Smooth muscle cell (in vitro differentiated cells): ENCODE measurements at regions not wholly inside any gene's neighbourhood (a gene's known extent, or its start where the extent isn't known, plus 50 kb on each side); places are given as distances from the start of the nearest gene placed in this dataset.

Experiments
- DNase-seq: peaks from one replicate; lab custom pipeline; 2025; ENCODE audit not compliant: unreplicated experiment; lab: John Stamatoyannopoulos, UW
- H2AFZ ChIP-seq: fragments of 200-600 bp; sonication (generic); 2 replicates; pipeline ENCODE4 v1.6.0; 2016; ENCODE audit warnings: antibody characterized with exemption, low read depth, mild to moderate bottlenecking
- H3F3A ChIP-seq: fragments of 200-600 bp; sonication (generic); 2 replicates; pipeline ENCODE4 v1.6.0; 2017; ENCODE audit warnings: antibody characterized with exemption, low read depth
- H3K27ac ChIP-seq: fragments of 200-600 bp; sonication (generic); 2 replicates; pipeline ENCODE4 v1.5.1; 2016; ENCODE audit warnings: low read depth, mild to moderate bottlenecking
- H3K27me3 ChIP-seq: fragments of 200-600 bp; sonication (generic); 2 replicates; pipeline ENCODE4 v1.6.1; 2016; ENCODE audit warnings: low read depth, mild to moderate bottlenecking
- H3K36me3 ChIP-seq: fragments of 200-600 bp; sonication (generic); 2 replicates; pipeline ENCODE4 v1.5.1; 2016; ENCODE audit warnings: low read depth
- H3K4me1 ChIP-seq: fragments of 200-600 bp; sonication (generic); 2 replicates; pipeline ENCODE4 v1.5.1; 2016; ENCODE audit warnings: low read depth
- H3K4me2 ChIP-seq: fragments of 200-600 bp; sonication (generic); 2 replicates; pipeline ENCODE4 v1.6.0; 2016; ENCODE audit warnings: mild to moderate bottlenecking
- H3K4me3 ChIP-seq: fragments of 200-600 bp; sonication (generic); 2 replicates; pipeline ENCODE4 v1.5.1; 2016; ENCODE audit warnings: mild to moderate bottlenecking
- H3K79me2 ChIP-seq: fragments of 200-600 bp; sonication (generic); 2 replicates; pipeline ENCODE4 v1.6.0; 2016; ENCODE audit warnings: low read depth, mild to moderate bottlenecking
- H3K9ac ChIP-seq: fragments of 200-600 bp; sonication (generic); 2 replicates; pipeline ENCODE4 v1.6.0; 2016; ENCODE audit warnings: low read depth
- H3K9me3 ChIP-seq: fragments of 200-600 bp; sonication (generic); replicated peaks from 2 replicates; pipeline ENCODE4 v1.5.1; 2016; ENCODE audit warnings: low read depth
- H4K20me1 ChIP-seq: fragments of 200-600 bp; sonication (generic); 2 replicates; pipeline ENCODE4 v1.6.0; 2016; ENCODE audit warnings: low read depth
- CTCF ChIP-seq: fragments of 200-600 bp; sonication (generic); IDR thresholded peaks from 2 replicates; pipeline ENCODE4 v1.5.1; 2017; ENCODE audit warnings: borderline replicate concordance, mild to moderate bottlenecking, antibody characterized with exemption; ENCODE audit not compliant: insufficient read depth, poor library complexity, severe bottlenecking
- WGBS: methylation state at CpG from one replicate; pipeline ENCODE4 v1.1.7; 2016; ENCODE audit warnings: low lambda C conversion rate; 5-methylcytosine and 5-hydroxymethylcytosine counted together

- Histone ChIP-seq H3K27ac (no peak overlapping the region), H3K79me2 (no peaks in the 10 kb centered on the region), H3K9ac (no peak overlapping the region), H3F3A (no peaks in the 10 kb centered on the region), H3K36me3 (no peaks in the 10 kb centered on the region), H2AFZ (no peak overlapping the region), H3K4me1 (no peaks in the 10 kb centered on the region), H3K27me3 (peaks cover 22% of the 10 kb centered on the region), H3K9me3 (no peaks in the 10 kb centered on the region), H3K4me2 (no peak overlapping the region), H4K20me1 (no peaks in the 10 kb centered on the region), H3K4me3 (no peak overlapping the region)
- no peak for TF ChIP-seq CTCF
- 91% methylated on average over 9 of the region's 9 CpGs for WGBS
- no peak for DNase-seq
Observed at GRCh38 chr11:119483881-119484371, 61.0 kb upstream of the THY1 start.

GRCh38 chr11:119483341-119483880, 60.4 kb upstream of the THY1 start:
- Histone ChIP-seq H3K79me2 (no peaks in the 10 kb centered on the region), H3K4me2 (no peak overlapping the region), H3K4me3 (no peak overlapping the region), H3K9me3 (no peaks in the 10 kb centered on the region), H3K9ac (no peak overlapping the region), H3K4me1 (no peaks in the 10 kb centered on the region), H3K27me3 (peaks cover 17% of the 10 kb centered on the region), H3F3A (no peaks in the 10 kb centered on the region), H2AFZ (no peak overlapping the region), H3K36me3 (no peaks in the 10 kb centered on the region), H4K20me1 (no peaks in the 10 kb centered on the region), H3K27ac (no peak overlapping the region)
- no peak for TF ChIP-seq CTCF
- WGBS = 94% methylated on average over 11 of the region's 11 CpGs
- DNase-seq = no peak

GRCh38 chr11:119482521-119483011, 59.6 kb upstream of the THY1 start:
- H4K20me1 ChIP-seq = no peaks in the 10 kb centered on the region
- no peaks in the 10 kb centered on the region for H3F3A ChIP-seq
- H2AFZ ChIP-seq = no peak overlapping the region
- H3K4me3 ChIP-seq = no peak overlapping the region
- no peaks in the 10 kb centered on the region for H3K79me2 ChIP-seq
- no peak overlapping the region for H3K9ac ChIP-seq
- no peak for DNase-seq
- H3K27me3 ChIP-seq = peaks cover 8% of the 10 kb centered on the region
- WGBS = 79% methylated on average over 7 of the region's 9 CpGs
- H3K4me2 ChIP-seq = no peak overlapping the region
- no peaks in the 10 kb centered on the region for H3K36me3 ChIP-seq
- no peak for TF ChIP-seq CTCF
- H3K9me3 ChIP-seq = no peaks in the 10 kb centered on the region
- H3K4me1 ChIP-seq = no peaks in the 10 kb centered on the region
- no peak overlapping the region for H3K27ac ChIP-seq
